Transverse colon (tissue), 4 donors: ENCODE measurements at regions not wholly inside any gene's neighbourhood (a gene's known extent, or its start where the extent isn't known, plus 50 kb on each side); places are given as distances from the start of the nearest gene placed in this dataset.
"Not testable (repeated sequence)": the region's sequence is repeated elsewhere in the genome, so short reads cannot be mapped to it uniquely, and the experiment has no call there.

ENCODE experiments used
- DNase-seq: peaks from one replicate; pipeline ENCODE4 v3.0.0-alpha.2; 2019
- H3K27ac ChIP-seq, 4 donors: fragments of 200-600 bp; sonication (generic); 2 replicates each; pipeline ENCODE4 v1.5.1; 2016 to 2018; ENCODE audit warnings: inconsistent platforms in 4 of 4
- H3K27me3 ChIP-seq: fragments of 200-600 bp; sonication (generic); 2 replicates; pipeline ENCODE4 v1.5.1; 2017; ENCODE audit warnings: inconsistent platforms
- H3K36me3 ChIP-seq, 4 donors: fragments of 200-600 bp; sonication (generic); 2 replicates each; pipeline ENCODE4 v1.5.1; 2017 to 2019; ENCODE audit warnings: inconsistent platforms in 4 of 4
- H3K4me1 ChIP-seq, 4 donors: fragments of 200-600 bp; sonication (generic); 2 replicates each; pipeline ENCODE4 v1.5.1; 2017 to 2020; ENCODE audit warnings: inconsistent platforms in 4 of 4
- H3K4me3 ChIP-seq, 4 donors: fragments of 200-600 bp; sonication (generic); 1 replicate in 1 of 4; 2 replicates in 3 of 4; pipeline versions ENCODE4 v1.5.1 to v1.6.1; 2017 to 2019; ENCODE audit warnings: inconsistent platforms in 4 of 4
- H3K9me3 ChIP-seq, 2 donors: fragments of 200-600 bp; sonication (generic); 2 replicates each; pipeline ENCODE4 v1.5.1; 2017 to 2019; ENCODE audit warnings: inconsistent platforms in 2 of 2
- EP300 ChIP-seq: sonication (generic); formaldehyde crosslinking; IDR thresholded peaks from one replicate; pipeline ENCODE4 v1.6.1; 2017; ENCODE audit warnings: antibody characterized with exemption, low read depth
- POLR2A ChIP-seq: fragments of 450-650 bp; IDR thresholded peaks from one replicate; pipeline ENCODE4 v1.6.1; 2016; ENCODE audit warnings: antibody characterized with exemption, mild to moderate bottlenecking, moderate library complexity
- POLR2AphosphoS5 ChIP-seq, 3 donors: sonication (generic); formaldehyde crosslinking; IDR thresholded peaks; one replicate each; pipeline ENCODE4 v1.6.1; 2016; ENCODE audit warnings: antibody characterized with exemption in 3 of 3
- WGBS, 2 donors: methylation state at CpG; one replicate each; pipeline ENCODE4 v1.1.5; 2018; ENCODE audit warnings: low coverage in 1 of 2; 5-methylcytosine and 5-hydroxymethylcytosine counted together
- in situ Hi-C, 4 donors: fragments of 200-750 bp; cut with MboI; loops; one replicate each; pipeline versions ENCODE4 v1.15.0 to v1.15.1; 2017; ENCODE audit warnings: low sequenced_read_pairs in 3 of 4, low pct_ligation_motif_present in 1 of 4, low pct_unique_long_range_greater_than_20kb in 1 of 4
- intact Hi-C: fragments of 100-400 bp; cut with DNase I; formaldehyde crosslinking; loops from one replicate; pipeline ENCODE4 v1.15.1; 2023; ENCODE audit warnings: low total_unique reads
- TF ChIP-seq, protein P1 (sequence below), 5 experiments: fragments of 200-600 bp in 3 of 5; fragments of 450-650 bp in 2 of 5; sonication (generic) in 3 of 5; IDR thresholded peaks; 1 replicate in 2 of 5; 2 replicates in 3 of 5; pipeline ENCODE4 v1.5.1; 2016 to 2017; ENCODE audit warnings: antibody characterized with exemption in 5 of 5, inconsistent platforms in 3 of 5, mild to moderate bottlenecking in 2 of 5, moderate library complexity in 1 of 5

DNA sequence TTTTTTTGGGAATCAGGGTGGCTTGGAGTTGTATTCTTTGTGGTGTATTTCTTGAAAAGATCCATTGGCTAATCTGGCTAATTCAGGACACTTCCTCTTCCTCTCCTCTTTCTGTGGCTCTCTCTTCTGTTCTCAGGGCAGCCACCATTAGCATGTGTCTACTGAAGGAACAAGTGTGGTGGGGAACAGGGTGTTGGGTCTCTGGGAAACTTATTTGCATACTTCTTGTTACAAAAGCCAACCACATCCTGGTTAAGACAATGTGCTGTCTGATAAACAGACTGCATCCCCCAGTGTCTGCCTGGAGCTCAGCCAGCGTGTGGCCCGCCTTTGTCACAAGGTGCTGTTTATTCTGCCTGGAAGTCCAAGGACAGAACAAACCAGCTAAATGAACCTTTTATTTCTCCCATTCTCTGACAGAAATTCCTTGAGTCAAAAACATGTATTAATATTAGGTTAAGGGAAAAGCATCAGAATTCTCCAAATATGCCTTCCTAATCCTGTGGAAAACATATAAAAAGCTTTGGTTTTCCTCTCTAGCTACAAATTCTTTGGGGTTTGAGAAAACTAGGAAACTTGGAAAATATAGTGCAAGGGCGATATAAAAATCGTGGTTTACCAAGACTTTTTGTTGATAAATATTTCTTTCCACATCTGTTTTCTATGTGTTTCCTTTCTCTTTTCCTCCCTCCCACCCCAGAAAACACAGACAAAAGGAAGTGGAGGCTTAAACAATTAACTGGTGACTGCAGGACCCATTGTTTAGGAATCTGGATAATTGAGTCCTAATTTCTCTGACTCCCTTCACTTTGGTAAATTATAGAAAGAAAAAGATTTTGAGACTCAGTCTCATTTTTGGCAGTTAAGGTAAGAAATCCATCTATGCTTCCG, 203.6 kb downstream of the SPRY1 start:
- Histone ChIP-seq H3K36me3 (no peaks in the 10 kb centered on the region), H3K4me1 (peaks cover 18 to 58% (median 42%) of the 10 kb centered on the region in 4 donors), H3K4me3 (no peak overlapping the region), H3K27me3 (no peaks in the 10 kb centered on the region), H3K27ac (peak overlapping the region; percentile 65 to 79 (median 74)), H3K9me3 (no peaks in the 10 kb centered on the region)
- 40 to 44% methylated on average over 4 to 5 of the region's 5 CpGs for WGBS, 2 donors
- intact Hi-C loops (loop anchor here (2.0 kb wide), 1 partner anchor 47 kb away; no protein-coding TSS in a partner anchor), in situ Hi-C loops (loop anchor here in 1 of 4 donors (25.0 kb wide), 1 partner anchor 1112 kb away; the partner anchor contains the start of gene ANKRD50)
- DNase-seq = peak; percentile 82
- TF ChIP-seq POLR2A = no peak
- TF ChIP-seq EP300 = no peak
- peak in 1 of 3 donors; percentile 14 for TF ChIP-seq POLR2AphosphoS5 (IDR thresholded peaks at IDR 0.05)
- TF ChIP-seq, protein P1, sequence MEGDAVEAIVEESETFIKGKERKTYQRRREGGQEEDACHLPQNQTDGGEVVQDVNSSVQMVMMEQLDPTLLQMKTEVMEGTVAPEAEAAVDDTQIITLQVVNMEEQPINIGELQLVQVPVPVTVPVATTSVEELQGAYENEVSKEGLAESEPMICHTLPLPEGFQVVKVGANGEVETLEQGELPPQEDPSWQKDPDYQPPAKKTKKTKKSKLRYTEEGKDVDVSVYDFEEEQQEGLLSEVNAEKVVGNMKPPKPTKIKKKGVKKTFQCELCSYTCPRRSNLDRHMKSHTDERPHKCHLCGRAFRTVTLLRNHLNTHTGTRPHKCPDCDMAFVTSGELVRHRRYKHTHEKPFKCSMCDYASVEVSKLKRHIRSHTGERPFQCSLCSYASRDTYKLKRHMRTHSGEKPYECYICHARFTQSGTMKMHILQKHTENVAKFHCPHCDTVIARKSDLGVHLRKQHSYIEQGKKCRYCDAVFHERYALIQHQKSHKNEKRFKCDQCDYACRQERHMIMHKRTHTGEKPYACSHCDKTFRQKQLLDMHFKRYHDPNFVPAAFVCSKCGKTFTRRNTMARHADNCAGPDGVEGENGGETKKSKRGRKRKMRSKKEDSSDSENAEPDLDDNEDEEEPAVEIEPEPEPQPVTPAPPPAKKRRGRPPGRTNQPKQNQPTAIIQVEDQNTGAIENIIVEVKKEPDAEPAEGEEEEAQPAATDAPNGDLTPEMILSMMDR (IDR thresholded peaks at IDR 0.05) = no peak

DNA sequence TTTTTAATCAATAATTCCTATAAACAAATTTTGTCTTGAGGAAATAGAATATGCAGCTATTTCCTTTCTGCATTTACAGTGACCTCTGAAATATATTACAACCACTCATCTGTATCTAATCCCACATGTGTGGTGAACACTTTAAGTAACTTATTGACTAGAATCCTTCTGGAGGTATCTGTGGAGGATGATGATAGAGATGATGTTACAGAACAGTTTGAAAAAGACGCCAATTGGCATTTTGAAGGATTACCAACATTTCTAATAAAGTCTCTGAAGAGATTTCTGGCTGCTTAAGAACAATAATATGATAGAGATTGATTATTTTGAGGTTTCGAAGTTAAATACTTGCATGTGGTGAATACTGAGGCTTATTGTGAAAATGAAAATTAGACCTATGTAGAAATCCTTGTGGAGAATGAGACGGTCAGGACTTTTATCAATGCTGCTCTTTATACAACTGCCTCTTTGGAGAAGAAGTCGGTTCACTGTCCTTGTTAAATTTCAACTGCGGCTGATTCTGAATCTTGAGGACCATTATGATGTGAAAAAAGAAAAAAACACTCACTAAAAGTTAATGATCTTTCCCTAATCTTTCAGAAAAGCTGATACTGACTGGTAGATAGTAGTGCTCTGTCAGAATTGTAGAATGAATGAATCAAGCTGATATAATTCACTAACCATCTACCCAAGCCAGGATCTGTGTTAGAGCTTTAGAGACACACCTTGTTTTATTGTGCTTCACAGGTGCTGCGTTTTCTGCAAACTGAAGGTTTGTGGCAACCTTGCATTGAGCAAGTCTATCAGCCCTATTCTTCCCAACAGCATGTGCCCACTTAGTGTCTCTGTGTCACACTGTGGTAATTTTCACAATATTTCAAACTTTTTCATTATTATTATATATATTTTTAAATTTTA, 204.7 kb downstream of the SPRY1 start:
- 48 to 51% methylated on average over 5 to 6 of the region's 6 CpGs for WGBS, 2 donors
- Histone ChIP-seq H3K27me3 (no peaks in the 10 kb centered on the region), H3K9me3 (no peaks in the 10 kb centered on the region), H3K4me3 (no peak overlapping the region), H3K36me3 (no peaks in the 10 kb centered on the region), H3K4me1 (peaks cover 18 to 61% (median 42%) of the 10 kb centered on the region in 4 donors), H3K27ac (peak overlapping the region; percentile 52 to 79 (median 64))
- DNase-seq = no peak
- TF ChIP-seq POLR2AphosphoS5 (IDR thresholded peaks at IDR 0.05) (no peak), POLR2A (no peak), EP300 (no peak)
- TF ChIP-seq, protein P1 (IDR thresholded peaks at IDR 0.05) = no peak
- in situ Hi-C loops = no loop called here
- intact Hi-C loops = no loop called here

DNA sequence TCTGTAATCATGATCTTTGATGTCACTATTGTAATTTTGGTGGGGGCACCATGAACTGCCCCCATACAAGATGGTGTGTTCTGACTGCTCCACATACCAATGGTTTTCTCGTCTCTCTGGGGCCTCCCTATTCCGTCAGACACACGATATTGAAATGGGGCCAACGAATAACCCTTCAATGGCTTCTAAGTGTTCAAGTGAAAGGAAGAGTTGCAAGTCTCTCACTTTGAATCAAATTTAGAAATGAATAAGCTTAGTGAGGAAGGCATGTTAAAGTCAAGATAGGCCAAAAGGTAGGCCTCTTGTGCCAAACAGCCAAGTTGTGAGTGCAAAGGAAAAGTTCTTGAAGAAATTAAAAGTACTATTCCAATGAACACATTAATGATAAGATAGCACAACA, 205.4 kb downstream of the SPRY1 start:
- 84% methylated on average over 3 to 4 of the region's 4 CpGs for WGBS, 2 donors
- intact Hi-C loops (no loop called here), in situ Hi-C loops (no loop called here)
- DNase-seq = no peak
- Histone ChIP-seq H3K27ac (peak overlapping the region in 2 of 4 donors; percentile 52 to 76), H3K4me1 (peaks cover 18 to 61% (median 42%) of the 10 kb centered on the region in 4 donors), H3K9me3 (no peaks in the 10 kb centered on the region), H3K4me3 (no peak overlapping the region), H3K27me3 (no peaks in the 10 kb centered on the region), H3K36me3 (no peaks in the 10 kb centered on the region)
- TF ChIP-seq POLR2AphosphoS5 (IDR thresholded peaks at IDR 0.05) (no peak), POLR2A (no peak), EP300 (no peak)
- TF ChIP-seq, protein P1 (IDR thresholded peaks at IDR 0.05) = no peak

DNA sequence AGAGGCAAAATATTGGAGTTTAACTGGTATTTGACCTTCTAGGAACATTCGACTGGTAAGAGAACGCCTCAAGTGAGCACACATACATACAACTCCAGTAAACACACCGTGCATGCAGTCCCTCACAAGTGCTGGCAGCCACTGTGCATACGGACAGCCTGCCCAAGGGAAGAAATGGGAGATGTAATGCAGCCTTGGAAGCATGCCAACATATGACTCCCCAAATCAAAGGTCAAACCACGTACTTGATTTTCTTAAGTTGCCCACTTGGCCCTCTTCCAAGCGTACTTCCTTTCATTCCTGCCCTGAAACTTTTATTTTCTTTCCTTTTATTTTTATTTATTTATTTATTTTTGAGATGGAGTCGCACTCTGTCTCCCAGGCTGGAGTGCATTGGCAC, 206.6 kb downstream of the SPRY1 start:
- in situ Hi-C loops (no loop called here), intact Hi-C loops (no loop called here)
- peak overlapping the region in 2 of 4 donors; percentile 0 to 76 for H3K27ac ChIP-seq

DNA sequence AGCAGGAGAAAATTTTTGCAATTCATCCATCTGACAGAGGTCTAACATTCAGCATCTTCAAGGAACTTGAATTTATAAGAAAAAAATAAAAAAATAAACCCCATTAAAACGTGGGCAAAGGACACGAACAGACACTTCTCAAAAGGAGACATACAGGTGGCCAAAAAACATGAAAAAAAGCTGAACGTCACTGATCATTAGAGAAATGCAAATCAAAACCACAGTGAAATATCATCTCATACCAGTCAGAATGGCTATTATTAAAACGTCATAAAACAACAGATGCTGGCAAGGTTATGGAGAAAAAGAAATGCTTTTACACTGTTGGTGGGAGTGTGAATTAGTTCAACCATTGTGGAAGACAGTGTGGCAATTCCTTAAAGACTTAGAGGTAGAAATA, 209.2 kb downstream of the SPRY1 start:
- intact Hi-C loops = loop anchor here (5.0 kb wide), 1 partner anchor 1732 kb away; no protein-coding TSS in a partner anchor
- H3K27ac ChIP-seq, H3K27me3 ChIP-seq, DNase-seq, H3K36me3 ChIP-seq, in situ Hi-C loops, H3K9me3 ChIP-seq, H3K4me3 ChIP-seq: not testable (repeated sequence)
- 76 to 86% methylated on average over 4 of the region's 4 CpGs for WGBS, 2 donors
- peaks cover 4 to 31% (median 21%) of the 10 kb centered on the region in 4 donors for H3K4me1 ChIP-seq

More for the DNA sequence above, 206.6 kb downstream of the SPRY1 start:
- DNase-seq = peak; percentile 68
- H3K9me3 ChIP-seq = no peaks in the 10 kb centered on the region
- no peak overlapping the region for H3K4me3 ChIP-seq
- no peaks in the 10 kb centered on the region for H3K36me3 ChIP-seq
- no peaks in the 10 kb centered on the region for H3K27me3 ChIP-seq
- TF ChIP-seq, protein P1 (IDR thresholded peaks at IDR 0.05) = no peak
- TF ChIP-seq POLR2A = no peak
- TF ChIP-seq POLR2AphosphoS5 (IDR thresholded peaks at IDR 0.05) = peak in 2 of 3 donors; percentile 46 to 47
- no peak for TF ChIP-seq EP300
- 47 to 79% methylated on average over 2 to 7 of the region's 7 CpGs for WGBS, 2 donors
- H3K4me1 ChIP-seq = peaks cover 18 to 57% (median 42%) of the 10 kb centered on the region in 4 donors
